ENCODE measurements at regions not wholly inside any gene's neighbourhood (a gene's known extent, or its start where the extent isn't known, plus 50 kb on each side); places are given as distances from the start of the nearest gene placed in this dataset.

GRCh38 chr16:55261301-55261700, 62.7 kb upstream of the IRX6 start:
- no peak for TF ChIP-seq POLR2A (IDR thresholded peaks at IDR 0.05; ENCODE audit: low read length)
- TF ChIP-seq GATA1 (IDR thresholded peaks at IDR 0.05; ENCODE audit: low read depth, low read length): no peak

Data from erythroblast (primary cell).